HEK293 (cell line): ENCODE measurements at regions not wholly inside any gene's neighbourhood (a gene's known extent, or its start where the extent isn't known, plus 50 kb on each side); places are given as distances from the start of the nearest gene placed in this dataset.

Experiments
- CTCF ChIA-PET: fragments of 350-600 bp; formaldehyde crosslinking; extraction: SDS; loops from one replicate; lab custom pipeline; 2021; ENCODE audit warnings: antibody characterized with exemption; lab: Yijun Ruan, JAX
- POLR2A ChIA-PET: fragments of 300-600 bp; formaldehyde crosslinking; extraction: SDS; loops from one replicate; lab custom pipeline; 2020; ENCODE audit warnings: antibody characterized with exemption, inconsistent platforms; lab: Yijun Ruan, JAX
- H3K27ac ChIP-seq: fragments of 200-500 bp; sonication (Bioruptor generic); 2 replicates; pipeline ENCODE4 v1.5.1; 2014; ENCODE audit warnings: low read depth, low read length, control low read depth, inconsistent platforms; ENCODE audit errors: extremely low read depth
- H3K36me3 ChIP-seq, 2 experiments: fragments of 200-500 bp in 1 of 2; sonication (Bioruptor generic) in 1 of 2; 1 replicate in 1 of 2; 2 replicates in 1 of 2; pipeline ENCODE4 v1.5.1; 2014 to 2017; ENCODE audit warnings: inconsistent platforms in 2 of 2, low read length in 2 of 2; ENCODE audit not compliant: control insufficient read depth in 2 of 2, insufficient read depth in 1 of 2
- H3K4me1 ChIP-seq: fragments of 200-500 bp; sonication (Bioruptor generic); 2 replicates; pipeline ENCODE4 v1.5.1; 2014; ENCODE audit warnings: mild to moderate bottlenecking, low read length, inconsistent platforms; ENCODE audit not compliant: control insufficient read depth, insufficient read depth
- H3K4me3 ChIP-seq: 2 replicates; pipeline ENCODE4 v1.5.1; 2011; ENCODE audit warnings: low read depth, mild to moderate bottlenecking, control low read depth, low read length, moderate library complexity
- H3K9me3 ChIP-seq: fragments of 200-500 bp; sonication (Bioruptor generic); 2 replicates; pipeline ENCODE4 v1.5.1; 2014; ENCODE audit warnings: low read depth, low read length, inconsistent platforms; ENCODE audit not compliant: control insufficient read depth, insufficient read depth
- BCL11B ChIP-seq: fragments of 450-650 bp; formaldehyde crosslinking; IDR thresholded peaks from 2 replicates; pipeline ENCODE4 v1.5.1; 2016; ENCODE audit warnings: low read depth, missing biosample characterization, missing genetic modification characterization
- FEZF1 ChIP-seq: fragments of 450-650 bp; formaldehyde crosslinking; IDR thresholded peaks from 2 replicates; pipeline ENCODE4 v1.5.1; 2016; ENCODE audit warnings: missing biosample characterization, missing genetic modification characterization
- GLIS1 ChIP-seq: fragments of 450-650 bp; formaldehyde crosslinking; IDR thresholded peaks from 2 replicates; pipeline ENCODE4 v1.5.1; 2016; ENCODE audit warnings: missing biosample characterization, missing genetic modification characterization
- PRDM10 ChIP-seq: fragments of 450-650 bp; formaldehyde crosslinking; IDR thresholded peaks from 2 replicates; pipeline ENCODE4 v1.5.1; 2016; ENCODE audit warnings: missing biosample characterization, missing genetic modification characterization
- REPIN1 ChIP-seq: fragments of 450-650 bp; formaldehyde crosslinking; IDR thresholded peaks from 2 replicates; pipeline ENCODE4 v1.5.1; 2017; ENCODE audit warnings: missing biosample characterization, missing genetic modification characterization, low read depth
- SCRT2 ChIP-seq: fragments of 450-650 bp; formaldehyde crosslinking; IDR thresholded peaks from 2 replicates; pipeline ENCODE4 v1.5.1; 2016; ENCODE audit warnings: missing biosample characterization, missing genetic modification characterization
- SP2 ChIP-seq: fragments of 450-650 bp; formaldehyde crosslinking; IDR thresholded peaks from 2 replicates; pipeline ENCODE4 v1.5.1; 2016; ENCODE audit warnings: missing biosample characterization, missing genetic modification characterization
- ZBTB1 ChIP-seq: fragments of 450-650 bp; formaldehyde crosslinking; IDR thresholded peaks from 2 replicates; pipeline ENCODE4 v1.5.1; 2016; ENCODE audit warnings: missing biosample characterization, missing genetic modification characterization
- ZBTB8A ChIP-seq: fragments of 450-650 bp; formaldehyde crosslinking; IDR thresholded peaks from 2 replicates; pipeline ENCODE4 v1.5.1; 2016; ENCODE audit warnings: missing biosample characterization, missing genetic modification characterization
- ZFP69B ChIP-seq: fragments of 450-650 bp; formaldehyde crosslinking; IDR thresholded peaks from 2 replicates; pipeline ENCODE4 v1.5.1; 2016; ENCODE audit warnings: missing biosample characterization, missing genetic modification characterization
- ZNF16 ChIP-seq: fragments of 450-650 bp; formaldehyde crosslinking; IDR thresholded peaks from 2 replicates; pipeline ENCODE4 v1.5.1; 2016; ENCODE audit warnings: low read depth, missing biosample characterization, missing genetic modification characterization
- ZNF221 ChIP-seq: fragments of 450-650 bp; formaldehyde crosslinking; IDR thresholded peaks from 2 replicates; pipeline ENCODE4 v1.5.1; 2017; ENCODE audit warnings: missing biosample characterization, missing genetic modification characterization, borderline replicate concordance
- ZNF248 ChIP-seq: fragments of 450-650 bp; formaldehyde crosslinking; IDR thresholded peaks from 2 replicates; pipeline ENCODE4 v1.5.1; 2017; ENCODE audit warnings: missing biosample characterization, missing genetic modification characterization
- ZNF404 ChIP-seq: fragments of 450-650 bp; formaldehyde crosslinking; IDR thresholded peaks from 2 replicates; pipeline ENCODE4 v1.5.1; 2017; ENCODE audit warnings: missing biosample characterization, missing genetic modification characterization
- ZNF555 ChIP-seq: fragments of 450-650 bp; formaldehyde crosslinking; conservative IDR thresholded peaks from 2 replicates; pipeline ENCODE4 v1.5.1; 2017; ENCODE audit warnings: missing biosample characterization, mild to moderate bottlenecking, missing genetic modification characterization, inconsistent platforms
- ZNF645 ChIP-seq: fragments of 450-650 bp; formaldehyde crosslinking; IDR thresholded peaks from 2 replicates; pipeline ENCODE4; 2016; ENCODE audit warnings: missing biosample characterization, missing genetic modification characterization
- ZNF76 ChIP-seq: fragments of 450-650 bp; formaldehyde crosslinking; IDR thresholded peaks from 2 replicates; pipeline ENCODE4; 2016; ENCODE audit warnings: low read depth, missing biosample characterization, missing genetic modification characterization, borderline replicate concordance
- ZNF791 ChIP-seq: fragments of 450-650 bp; formaldehyde crosslinking; IDR thresholded peaks from 2 replicates; pipeline ENCODE4 v1.5.1; 2016; ENCODE audit warnings: missing biosample characterization, missing genetic modification characterization
- ZNF830 ChIP-seq: fragments of 450-650 bp; IDR thresholded peaks from 2 replicates; pipeline ENCODE4 v1.5.0; 2018; ENCODE audit warnings: missing biosample characterization, missing genetic modification characterization, low read depth, mild to moderate bottlenecking, moderate library complexity
- ZSCAN30 ChIP-seq: fragments of 450-650 bp; IDR thresholded peaks from 2 replicates; pipeline ENCODE4 v1.5.1; 2018; ENCODE audit warnings: missing biosample characterization, mild to moderate bottlenecking, missing genetic modification characterization, moderate library complexity

- no peak for TF ChIP-seq PRDM10 (tag by site-specific recombination)
- no peak for TF ChIP-seq ZFP69B (tag by site-specific recombination)
- no peak for TF ChIP-seq ZNF248
- no peak for TF ChIP-seq ZNF791 (tag by site-specific recombination)
- no peak for TF ChIP-seq SP2 (tag by site-specific recombination)
- TF ChIP-seq ZNF830 (tag by site-specific recombination) = no peak
- no peak for TF ChIP-seq ZNF16 (tag by site-specific recombination)
- no peak for TF ChIP-seq REPIN1
- TF ChIP-seq ZNF76 (tag by site-specific recombination) = no peak
Measured at GRCh38 chr4:126591583-126591982, 1041.2 kb upstream of the INTU start (continued).

- H3K36me3 ChIP-seq = no peaks in the 10 kb centered on the region
- TF ChIP-seq ZNF404 (tag by site-specific recombination) (no peak), GLIS1 (tag by site-specific recombination) (peak; percentile 88)
- H3K27ac ChIP-seq = no peak overlapping the region
- H3K9me3 ChIP-seq = no peaks in the 10 kb centered on the region
- POLR2A ChIA-PET = no interaction called here
- no peaks in the 10 kb centered on the region for H3K4me1 ChIP-seq
- H3K4me3 ChIP-seq = no peak overlapping the region
- CTCF ChIA-PET = interaction anchor here (0.6 kb wide), 1 partner anchor 21 kb away, joined by 4 read pairs; no protein-coding TSS in a partner anchor
Measured at GRCh38 chr4:126592088-126592487, 1040.7 kb upstream of the INTU start.

GRCh38 chr4:126593626-126594025 lies 1039.1 kb upstream of the INTU start:
- POLR2A ChIA-PET = no interaction called here
- Histone ChIP-seq H3K4me1 (no peaks in the 10 kb centered on the region), H3K4me3 (no peak overlapping the region), H3K9me3 (no peaks in the 10 kb centered on the region), H3K27ac (no peak overlapping the region), H3K36me3 (no peaks in the 10 kb centered on the region)
- no peak for TF ChIP-seq ZBTB8A
- no peak for TF ChIP-seq SCRT2 (tag by site-specific recombination)
- no peak for TF ChIP-seq ZBTB1 (tag by site-specific recombination)
- no peak for TF ChIP-seq ZNF555
- TF ChIP-seq FEZF1 (tag by site-specific recombination) = no peak
- TF ChIP-seq ZNF16 (tag by site-specific recombination) = no peak
- no peak for TF ChIP-seq BCL11B (tag by site-specific recombination)
- no peak for TF ChIP-seq ZNF221 (tag by site-specific recombination)
- no peak for TF ChIP-seq ZNF645 (tag by site-specific recombination)
- no peak for TF ChIP-seq ZSCAN30 (tag by site-specific recombination)
- CTCF ChIA-PET = no interaction called here
